ENCODE measurements at regions not wholly inside any gene's neighbourhood (a gene's known extent, or its start where the extent isn't known, plus 50 kb on each side); places are given as distances from the start of the nearest gene placed in this dataset.
"Not testable (repeated sequence)": the region's sequence is repeated elsewhere in the genome, so short reads cannot be mapped to it uniquely, and the experiment has no call there.

DNA sequence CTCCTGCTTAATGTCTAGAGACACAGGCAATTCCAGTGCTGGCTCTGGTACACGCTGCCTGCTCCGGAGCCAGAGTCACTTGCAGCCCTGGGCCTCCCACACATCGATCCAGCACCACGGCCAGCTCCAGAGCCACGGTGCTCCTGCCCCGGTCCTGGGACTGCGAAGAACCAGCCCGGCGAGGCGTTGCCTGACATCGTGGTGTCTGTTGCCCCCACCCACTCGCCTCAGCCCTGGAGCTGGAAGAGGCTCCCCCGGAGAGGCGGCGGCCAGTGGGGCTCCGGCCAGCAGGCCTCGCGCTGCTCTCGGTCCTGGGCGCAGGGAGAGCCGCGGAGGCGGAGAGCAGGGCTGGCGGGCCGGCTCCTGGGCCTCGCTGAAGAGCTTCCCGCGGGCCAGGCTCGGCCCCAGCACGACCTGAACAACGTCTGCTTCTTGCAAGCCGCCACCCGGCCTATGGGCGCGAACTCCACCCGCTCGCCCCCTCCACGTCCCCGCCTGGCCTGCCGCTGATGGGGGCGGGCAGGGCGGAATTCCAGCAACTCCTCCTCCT lies 364.8 kb downstream of the CEP170 start:
- no peak overlapping the region for H3K4me3 Mint-ChIP-seq
- Histone ChIP-seq H3K27ac (ENCODE audit: low read depth in 1 of 2, low read length in 2 of 2) (no peak overlapping the region), H3K27me3 (ENCODE audit: control insufficient read depth in 1 of 2, insufficient read depth in 2 of 2, low read length in 2 of 2) (no peaks in the 10 kb centered on the region), H3K4me1 (ENCODE audit: insufficient read depth, low read length) (no peaks in the 10 kb centered on the region), H3K9me3 (ENCODE audit: control insufficient read depth in 1 of 2, insufficient read depth in 1 of 2, low read length in 2 of 2) (peaks cover 0 to 11% of the 10 kb centered on the region in 2 experiments), H3K36me3 (ENCODE audit: insufficient read depth, low read length) (no peaks in the 10 kb centered on the region), H3K4me3 (ENCODE audit: low read length) (no peak overlapping the region)
- no peaks in the 10 kb centered on the region for H3K4me1 Mint-ChIP-seq (ENCODE audit: low read depth)
- DNase-seq (no peak), ATAC-seq (ENCODE audit: poor library complexity) (no peak)
- H3K9me3 Mint-ChIP-seq, result no peaks in the 10 kb centered on the region
- ChIA-PET CTCF (no interaction called here), POLR2A (no interaction called here)
- intact Hi-C loops (cut with DNase I, micrococcal nuclease), result no loop called here
- no peaks in the 10 kb centered on the region for H3K36me3 Mint-ChIP-seq (ENCODE audit: low read depth)
- TF ChIP-seq, protein P1, sequence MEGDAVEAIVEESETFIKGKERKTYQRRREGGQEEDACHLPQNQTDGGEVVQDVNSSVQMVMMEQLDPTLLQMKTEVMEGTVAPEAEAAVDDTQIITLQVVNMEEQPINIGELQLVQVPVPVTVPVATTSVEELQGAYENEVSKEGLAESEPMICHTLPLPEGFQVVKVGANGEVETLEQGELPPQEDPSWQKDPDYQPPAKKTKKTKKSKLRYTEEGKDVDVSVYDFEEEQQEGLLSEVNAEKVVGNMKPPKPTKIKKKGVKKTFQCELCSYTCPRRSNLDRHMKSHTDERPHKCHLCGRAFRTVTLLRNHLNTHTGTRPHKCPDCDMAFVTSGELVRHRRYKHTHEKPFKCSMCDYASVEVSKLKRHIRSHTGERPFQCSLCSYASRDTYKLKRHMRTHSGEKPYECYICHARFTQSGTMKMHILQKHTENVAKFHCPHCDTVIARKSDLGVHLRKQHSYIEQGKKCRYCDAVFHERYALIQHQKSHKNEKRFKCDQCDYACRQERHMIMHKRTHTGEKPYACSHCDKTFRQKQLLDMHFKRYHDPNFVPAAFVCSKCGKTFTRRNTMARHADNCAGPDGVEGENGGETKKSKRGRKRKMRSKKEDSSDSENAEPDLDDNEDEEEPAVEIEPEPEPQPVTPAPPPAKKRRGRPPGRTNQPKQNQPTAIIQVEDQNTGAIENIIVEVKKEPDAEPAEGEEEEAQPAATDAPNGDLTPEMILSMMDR (IDR thresholded peaks at IDR 0.05), result no peak
- H3K27ac Mint-ChIP-seq, result no peak overlapping the region
- H3K27me3 Mint-ChIP-seq, result peaks cover 16% of the 10 kb centered on the region

DNA sequence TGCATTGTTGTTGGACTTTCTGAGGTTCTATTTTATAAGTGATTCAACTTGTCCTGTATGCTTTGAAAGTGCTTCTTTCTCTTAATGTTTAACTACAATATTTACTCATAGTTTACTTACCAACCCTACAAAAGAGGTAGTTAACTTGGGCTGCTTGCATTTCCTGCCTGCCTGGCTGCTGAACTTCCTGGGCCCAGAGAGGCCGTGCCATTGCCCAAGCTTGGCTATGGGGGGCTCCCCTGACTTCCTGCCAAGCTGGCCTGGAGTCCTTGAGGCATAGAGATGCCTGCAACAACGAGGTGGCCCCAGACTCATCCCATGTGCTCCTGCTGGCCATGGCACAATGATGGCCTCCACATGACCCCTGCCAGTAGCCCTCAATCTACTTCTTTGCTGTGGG lies 361.6 kb upstream of the PLD5 start:
- ChIA-PET CTCF (no interaction called here), POLR2A (no interaction called here)
- Histone ChIP-seq H3K4me3 (ENCODE audit: low read length) (no peak overlapping the region), H3K36me3 (ENCODE audit: insufficient read depth, low read length) (no peaks in the 10 kb centered on the region), H3K27ac (ENCODE audit: low read depth in 1 of 2, low read length in 2 of 2) (no peak overlapping the region), H3K9me3 (ENCODE audit: control insufficient read depth in 1 of 2, insufficient read depth in 1 of 2, low read length in 2 of 2) (peaks cover 0 to 14% of the 10 kb centered on the region in 2 experiments), H3K27me3 (ENCODE audit: control insufficient read depth in 1 of 2, insufficient read depth in 2 of 2, low read length in 2 of 2) (no peaks in the 10 kb centered on the region), H3K4me1 (ENCODE audit: insufficient read depth, low read length) (no peaks in the 10 kb centered on the region)
- intact Hi-C loops (cut with DNase I, micrococcal nuclease), result no loop called here
- DNase-seq, result no peak
- H3K4me3 Mint-ChIP-seq, result no peak overlapping the region
- TF ChIP-seq, protein P1 (IDR thresholded peaks at IDR 0.05), result no peak
- peaks cover 4% of the 10 kb centered on the region for H3K9me3 Mint-ChIP-seq
- no peak for ATAC-seq (ENCODE audit: poor library complexity)
- H3K36me3 Mint-ChIP-seq (ENCODE audit: low read depth), result no peaks in the 10 kb centered on the region
- H3K4me1 Mint-ChIP-seq (ENCODE audit: low read depth), result no peaks in the 10 kb centered on the region
- H3K27ac Mint-ChIP-seq, result no peak overlapping the region
- peaks cover 9% of the 10 kb centered on the region for H3K27me3 Mint-ChIP-seq

DNA sequence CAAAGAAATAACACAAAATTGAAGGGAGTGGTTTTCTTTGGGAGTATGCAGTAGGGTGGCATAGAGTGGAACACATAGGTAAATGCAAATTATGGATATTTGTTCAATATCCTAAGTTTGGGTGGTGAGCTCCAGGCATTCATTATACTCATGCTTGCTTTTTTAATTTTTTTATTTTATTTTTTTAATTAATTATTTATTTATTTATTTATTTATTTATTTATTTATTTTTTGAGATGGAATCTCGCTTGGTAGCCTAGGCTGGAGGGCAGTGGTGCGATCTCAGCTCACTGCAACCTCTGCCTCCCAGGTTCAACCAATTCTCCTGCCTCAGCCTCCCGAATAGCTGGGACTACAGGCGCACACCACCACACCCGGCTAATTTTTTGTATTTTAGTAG lies 355.5 kb upstream of the PLD5 start:
- H3K4me1 ChIP-seq (ENCODE audit: insufficient read depth, low read length); H3K4me3 Mint-ChIP-seq; H3K9me3 ChIP-seq (ENCODE audit: control insufficient read depth in 1 of 2, insufficient read depth in 1 of 2, low read length in 2 of 2); H3K27ac Mint-ChIP-seq; H3K36me3 ChIP-seq (ENCODE audit: insufficient read depth, low read length); DNase-seq; H3K9me3 Mint-ChIP-seq; H3K4me1 Mint-ChIP-seq (ENCODE audit: low read depth); H3K27me3 ChIP-seq (ENCODE audit: control insufficient read depth in 1 of 2, insufficient read depth in 2 of 2, low read length in 2 of 2); POLR2A ChIA-PET; H3K36me3 Mint-ChIP-seq (ENCODE audit: low read depth); H3K27me3 Mint-ChIP-seq; H3K4me3 ChIP-seq (ENCODE audit: low read length); intact Hi-C loops (cut with DNase I, micrococcal nuclease); H3K27ac ChIP-seq (ENCODE audit: low read depth in 1 of 2, low read length in 2 of 2); CTCF ChIA-PET; ATAC-seq (ENCODE audit: poor library complexity): not testable (repeated sequence)

DNA sequence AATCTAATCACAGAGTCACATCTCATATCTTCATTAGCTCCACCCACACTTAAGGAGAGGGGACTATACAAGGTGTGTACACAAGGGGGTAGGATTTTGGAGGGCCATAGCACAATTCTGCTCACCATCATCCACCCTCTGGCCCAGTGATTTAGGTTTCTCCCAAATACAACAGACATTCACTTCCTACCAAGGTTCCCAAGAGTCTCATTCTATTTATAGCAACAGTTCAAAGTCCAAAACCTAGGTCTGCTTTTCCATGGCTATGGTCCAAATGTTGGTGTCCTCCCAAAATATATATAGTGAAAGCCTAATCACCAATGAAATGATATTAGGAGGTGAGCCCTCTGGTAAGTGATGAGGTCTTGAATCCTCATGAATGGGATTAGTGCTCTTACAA lies 353.2 kb upstream of the PLD5 start:
- no peaks in the 10 kb centered on the region for H3K27me3 ChIP-seq (ENCODE audit: control insufficient read depth in 1 of 2, insufficient read depth in 2 of 2, low read length in 2 of 2)
- H3K9me3 ChIP-seq (ENCODE audit: control insufficient read depth in 1 of 2, insufficient read depth in 1 of 2, low read length in 2 of 2), result no peaks in the 10 kb centered on the region
- ATAC-seq (ENCODE audit: poor library complexity), result no peak
- H3K4me3 ChIP-seq (ENCODE audit: low read length), result no peak overlapping the region
- H3K4me1 ChIP-seq (ENCODE audit: insufficient read depth, low read length), result no peaks in the 10 kb centered on the region
- Mint-ChIP-seq H3K9me3 (no peaks in the 10 kb centered on the region), H3K4me1 (ENCODE audit: low read depth) (no peaks in the 10 kb centered on the region), H3K27ac (no peak overlapping the region), H3K4me3 (no peak overlapping the region), H3K27me3 (peaks cover 3% of the 10 kb centered on the region), H3K36me3 (ENCODE audit: low read depth) (no peaks in the 10 kb centered on the region)
- ChIA-PET CTCF (no interaction called here), POLR2A (no interaction called here)
- H3K27ac ChIP-seq (ENCODE audit: low read depth in 1 of 2, low read length in 2 of 2), result no peak overlapping the region
- intact Hi-C loops (cut with DNase I, micrococcal nuclease), result no loop called here
- TF ChIP-seq, protein P1 (IDR thresholded peaks at IDR 0.05), result no peak
- no peak for DNase-seq
- no peaks in the 10 kb centered on the region for H3K36me3 ChIP-seq (ENCODE audit: insufficient read depth, low read length)

Measured in CD4-positive, alpha-beta T cell (primary cell).